MM.1S (cell line): ENCODE measurements at regions not wholly inside any gene's neighbourhood (a gene's known extent, or its start where the extent isn't known, plus 50 kb on each side); places are given as distances from the start of the nearest gene placed in this dataset.

Experiments used
- EZH2 ChIP-seq: fragments of 300-600 bp; sonication (generic); optimal IDR thresholded peaks from 2 replicates; pipeline ENCODE3; 2017; ENCODE audit warnings: low read depth, mild to moderate bottlenecking, antibody characterized with exemption, low read length, mixed read lengths
- EZH2phosphoT487 ChIP-seq: fragments of 300-600 bp; sonication (generic); IDR thresholded peaks from 2 replicates; pipeline ENCODE4 v1.6.1; 2018; ENCODE audit warnings: antibody characterized with exemption, low read length
- TF ChIP-seq, protein P1 (sequence below): fragments of 300-600 bp; sonication (generic); IDR thresholded peaks from 2 replicates; pipeline ENCODE4 v1.5.1; 2016; ENCODE audit warnings: antibody characterized with exemption, low read length, mixed read lengths

DNA sequence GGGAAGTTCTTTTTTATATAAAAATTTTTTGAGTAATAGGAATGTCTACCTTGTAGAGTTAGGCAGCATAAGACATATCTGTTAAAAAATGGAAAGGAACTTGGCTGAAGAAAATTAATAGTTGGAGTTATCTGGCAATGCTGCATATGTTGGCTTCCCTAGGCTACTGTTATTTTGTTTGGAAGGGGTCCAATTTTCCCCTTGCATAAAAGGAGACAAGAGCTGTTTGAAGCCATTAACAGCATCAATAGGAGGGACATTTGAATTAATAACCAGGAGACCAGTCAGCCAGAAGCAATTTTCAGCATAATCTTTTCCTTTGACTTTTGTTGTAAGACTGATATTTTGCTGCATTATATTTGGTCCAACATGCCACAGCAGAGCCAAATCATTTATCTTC is 80.9 kb upstream of the TAB2 start:
- TF ChIP-seq, protein P1, sequence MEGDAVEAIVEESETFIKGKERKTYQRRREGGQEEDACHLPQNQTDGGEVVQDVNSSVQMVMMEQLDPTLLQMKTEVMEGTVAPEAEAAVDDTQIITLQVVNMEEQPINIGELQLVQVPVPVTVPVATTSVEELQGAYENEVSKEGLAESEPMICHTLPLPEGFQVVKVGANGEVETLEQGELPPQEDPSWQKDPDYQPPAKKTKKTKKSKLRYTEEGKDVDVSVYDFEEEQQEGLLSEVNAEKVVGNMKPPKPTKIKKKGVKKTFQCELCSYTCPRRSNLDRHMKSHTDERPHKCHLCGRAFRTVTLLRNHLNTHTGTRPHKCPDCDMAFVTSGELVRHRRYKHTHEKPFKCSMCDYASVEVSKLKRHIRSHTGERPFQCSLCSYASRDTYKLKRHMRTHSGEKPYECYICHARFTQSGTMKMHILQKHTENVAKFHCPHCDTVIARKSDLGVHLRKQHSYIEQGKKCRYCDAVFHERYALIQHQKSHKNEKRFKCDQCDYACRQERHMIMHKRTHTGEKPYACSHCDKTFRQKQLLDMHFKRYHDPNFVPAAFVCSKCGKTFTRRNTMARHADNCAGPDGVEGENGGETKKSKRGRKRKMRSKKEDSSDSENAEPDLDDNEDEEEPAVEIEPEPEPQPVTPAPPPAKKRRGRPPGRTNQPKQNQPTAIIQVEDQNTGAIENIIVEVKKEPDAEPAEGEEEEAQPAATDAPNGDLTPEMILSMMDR: no peak
- TF ChIP-seq EZH2: no peak
- TF ChIP-seq EZH2phosphoT487: no peak
